ENCODE measurements at regions not wholly inside any gene's neighbourhood (a gene's known extent, or its start where the extent isn't known, plus 50 kb on each side); places are given as distances from the start of the nearest gene placed in this dataset.

DNA sequence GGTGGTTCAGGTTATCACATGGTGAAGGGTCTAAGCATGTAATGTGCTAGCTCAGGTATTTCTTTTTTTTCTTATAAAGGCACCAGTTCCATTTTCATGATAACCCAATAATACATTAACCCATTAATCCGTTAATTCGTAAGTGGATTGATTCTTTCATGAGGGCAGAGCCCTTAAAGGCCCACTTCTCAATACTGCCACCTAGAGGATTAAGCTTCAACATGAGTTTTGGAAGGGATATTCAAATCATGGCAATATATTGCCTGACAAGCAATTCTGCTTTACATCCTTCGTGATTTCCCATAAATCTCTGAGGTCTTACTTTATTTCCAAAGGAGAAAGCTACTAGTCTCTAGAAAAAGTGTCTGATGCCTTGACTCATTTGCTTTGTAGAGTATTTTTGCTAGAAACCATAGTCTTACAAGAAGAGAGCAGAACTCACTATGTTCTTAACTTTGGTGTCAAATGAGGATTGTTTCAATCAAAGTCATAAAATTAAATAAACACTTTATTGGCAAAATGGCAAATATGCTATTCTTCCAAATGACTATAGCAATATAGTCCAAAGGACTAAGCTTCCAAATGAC is 271.3 kb downstream of the KCNS3 start:
- Histone ChIP-seq H3K27ac (no peak overlapping the region), H3K4me2 (no peak overlapping the region), H3K9me3 (no peaks in the 10 kb centered on the region), H3K4me3 (no peak overlapping the region), H3K4me1 (no peaks in the 10 kb centered on the region)
- FAIRE-seq: no peak
- ATAC-seq: peak in 1 of 2 experiments; percentile 75; a peak in 3 of 6 replicates
- ChIA-PET POLR2A (no interaction called here), CTCF (interaction anchor here (0.7 to 0.8 kb wide), 2 partner anchors 63 to 298 kb away, joined by 3 read pairs; no protein-coding TSS in a partner anchor)
- 2% methylated on average over 3 of the region's 3 CpGs for whole genome bisulfite sequencing (ENCODE audit: missing lambda C conversion rate)
- peak; percentile 18 to 50 for DNase-seq (ENCODE audit: low read depth in 1 of 2, low spot score in 1 of 2)
- TF ChIP-seq MAFK (IDR thresholded peaks at IDR 0.05; ENCODE audit: partially characterized antibody) (peak; percentile 63), RAD21 (conservative IDR thresholded peaks at IDR 0.05 in 1 of 2, IDR thresholded peaks at IDR 0.05 in 1 of 2) (peak; percentile 44 to 54; a peak in 4 of 5 replicates), RNF2 (IDR thresholded peaks at IDR 0.05; ENCODE audit: borderline replicate concordance, low read depth) (no peak)
- TF ChIP-seq, protein P1, sequence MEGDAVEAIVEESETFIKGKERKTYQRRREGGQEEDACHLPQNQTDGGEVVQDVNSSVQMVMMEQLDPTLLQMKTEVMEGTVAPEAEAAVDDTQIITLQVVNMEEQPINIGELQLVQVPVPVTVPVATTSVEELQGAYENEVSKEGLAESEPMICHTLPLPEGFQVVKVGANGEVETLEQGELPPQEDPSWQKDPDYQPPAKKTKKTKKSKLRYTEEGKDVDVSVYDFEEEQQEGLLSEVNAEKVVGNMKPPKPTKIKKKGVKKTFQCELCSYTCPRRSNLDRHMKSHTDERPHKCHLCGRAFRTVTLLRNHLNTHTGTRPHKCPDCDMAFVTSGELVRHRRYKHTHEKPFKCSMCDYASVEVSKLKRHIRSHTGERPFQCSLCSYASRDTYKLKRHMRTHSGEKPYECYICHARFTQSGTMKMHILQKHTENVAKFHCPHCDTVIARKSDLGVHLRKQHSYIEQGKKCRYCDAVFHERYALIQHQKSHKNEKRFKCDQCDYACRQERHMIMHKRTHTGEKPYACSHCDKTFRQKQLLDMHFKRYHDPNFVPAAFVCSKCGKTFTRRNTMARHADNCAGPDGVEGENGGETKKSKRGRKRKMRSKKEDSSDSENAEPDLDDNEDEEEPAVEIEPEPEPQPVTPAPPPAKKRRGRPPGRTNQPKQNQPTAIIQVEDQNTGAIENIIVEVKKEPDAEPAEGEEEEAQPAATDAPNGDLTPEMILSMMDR (IDR thresholded peaks at IDR 0.05): peak; percentile 45

DNA sequence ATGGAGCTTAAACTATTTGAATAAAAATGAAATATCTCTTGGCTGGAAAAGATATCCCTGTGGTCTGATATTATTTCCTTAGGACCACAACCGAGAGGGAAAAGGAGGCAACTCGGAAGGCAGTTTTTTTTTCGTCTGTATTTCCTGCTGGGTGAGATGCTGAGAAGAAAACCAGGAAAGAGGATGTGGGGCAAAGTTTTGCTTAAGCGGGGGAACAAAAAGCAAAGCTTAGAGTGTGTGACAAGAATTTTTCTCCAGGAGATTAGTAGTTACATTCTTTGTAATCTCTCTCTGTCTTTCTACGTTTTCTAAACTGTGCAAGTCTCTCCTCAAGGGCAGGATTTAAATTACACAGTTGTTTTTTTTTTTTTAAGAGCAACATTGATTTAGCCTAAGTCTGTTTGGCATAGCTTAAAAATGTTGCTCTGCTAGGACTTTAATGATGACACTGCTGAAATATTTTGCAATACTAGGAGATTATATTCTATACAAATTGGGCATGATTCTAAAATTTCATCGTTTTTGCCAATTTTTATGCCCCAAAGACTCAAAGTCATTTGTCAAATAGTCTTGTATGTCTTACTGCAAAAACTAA is 258.5 kb downstream of the KCNS3 start:
- Histone ChIP-seq H3K4me3 (no peak overlapping the region), H3K27ac (no peak overlapping the region), H3K4me1 (no peaks in the 10 kb centered on the region), H3K4me2 (no peak overlapping the region), H3K9me3 (no peaks in the 10 kb centered on the region)
- POLR2A ChIA-PET: no interaction called here
- CTCF ChIA-PET: no interaction called here
- WGBS (ENCODE audit: missing lambda C conversion rate): 35% methylated on average over 6 of the region's 6 CpGs
- DNase-seq (ENCODE audit: low read depth in 1 of 2, low spot score in 1 of 2): no peak
- FAIRE-seq: no peak
- no peak for ATAC-seq
- TF ChIP-seq KDM5A (IDR thresholded peaks at IDR 0.05): no peak
- no peak for TF ChIP-seq SMC3 (IDR thresholded peaks at IDR 0.05)
- no peak for TF ChIP-seq JUNB (IDR thresholded peaks at IDR 0.05)
- TF ChIP-seq, protein P1 (IDR thresholded peaks at IDR 0.05): no peak
- TF ChIP-seq HOXB5 (CRISPR knock-in tag; IDR thresholded peaks at IDR 0.05): no peak
- no peak for TF ChIP-seq ESRRA (IDR thresholded peaks at IDR 0.05; ENCODE audit: borderline replicate concordance, low read length)
- TF ChIP-seq E2F6 (IDR thresholded peaks at IDR 0.05; ENCODE audit: borderline replicate concordance, low read depth): no peak
- no peak for TF ChIP-seq ELK1 (IDR thresholded peaks at IDR 0.05; ENCODE audit: low read depth, low read length)
- TF ChIP-seq MAFK (IDR thresholded peaks at IDR 0.05; ENCODE audit: partially characterized antibody): no peak
- no peak for TF ChIP-seq JUN (IDR thresholded peaks at IDR 0.05)
- TF ChIP-seq RARB (CRISPR knock-in tag; IDR thresholded peaks at IDR 0.05): no peak
- TF ChIP-seq, protein P2, sequence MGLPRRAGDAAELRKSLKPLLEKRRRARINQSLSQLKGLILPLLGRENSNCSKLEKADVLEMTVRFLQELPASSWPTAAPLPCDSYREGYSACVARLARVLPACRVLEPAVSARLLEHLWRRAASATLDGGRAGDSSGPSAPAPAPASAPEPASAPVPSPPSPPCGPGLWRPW (IDR thresholded peaks at IDR 0.05): no peak
- TF ChIP-seq POLR2A (IDR thresholded peaks at IDR 0.05; ENCODE audit: low read length): no peak
- TF ChIP-seq NFE2L2 (conservative IDR thresholded peaks at IDR 0.05; ENCODE audit: low read length): no peak
- no peak for TF ChIP-seq HEYL (CRISPR knock-in tag; IDR thresholded peaks at IDR 0.05)
- no peak for TF ChIP-seq BCL3 (IDR thresholded peaks at IDR 0.05)
- TF ChIP-seq EP300 (IDR thresholded peaks at IDR 0.05): no peak
- TF ChIP-seq MYC (IDR thresholded peaks at IDR 0.05; ENCODE audit: borderline replicate concordance, low read length): no peak
- no peak for TF ChIP-seq FOSL2 (IDR thresholded peaks at IDR 0.05)
- TF ChIP-seq FOSL2 (CRISPR knock-in tag; IDR thresholded peaks at IDR 0.05): no peak
